ENCODE measurements at regions not wholly inside any gene's neighbourhood (a gene's known extent, or its start where the extent isn't known, plus 50 kb on each side); places are given as distances from the start of the nearest gene placed in this dataset.
"Not testable (repeated sequence)": the region's sequence is repeated elsewhere in the genome, so short reads cannot be mapped to it uniquely, and the experiment has no call there.

DNA sequence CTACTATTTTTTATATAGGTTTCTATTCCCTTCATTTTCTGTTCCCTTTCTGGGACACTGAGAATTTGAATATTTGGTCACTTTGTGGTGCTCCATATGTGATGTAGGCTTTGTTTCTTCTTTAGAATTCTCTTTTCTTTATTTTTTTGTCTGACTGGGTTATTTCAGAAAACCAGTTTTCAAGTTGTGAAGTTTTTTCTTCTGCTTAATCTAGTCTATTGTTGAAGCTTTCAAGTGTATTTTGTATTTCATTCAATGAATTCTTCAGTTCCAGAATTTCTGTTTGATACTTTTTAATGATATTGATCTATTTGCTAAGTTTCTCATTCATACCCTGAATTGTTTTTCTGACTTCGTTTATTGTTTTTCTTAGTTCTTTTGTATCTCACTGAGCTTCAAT lies 96.2 kb upstream of the HAND2 start:
- DNase-seq (ENCODE audit: low read depth, low spot score): no peak

DNA sequence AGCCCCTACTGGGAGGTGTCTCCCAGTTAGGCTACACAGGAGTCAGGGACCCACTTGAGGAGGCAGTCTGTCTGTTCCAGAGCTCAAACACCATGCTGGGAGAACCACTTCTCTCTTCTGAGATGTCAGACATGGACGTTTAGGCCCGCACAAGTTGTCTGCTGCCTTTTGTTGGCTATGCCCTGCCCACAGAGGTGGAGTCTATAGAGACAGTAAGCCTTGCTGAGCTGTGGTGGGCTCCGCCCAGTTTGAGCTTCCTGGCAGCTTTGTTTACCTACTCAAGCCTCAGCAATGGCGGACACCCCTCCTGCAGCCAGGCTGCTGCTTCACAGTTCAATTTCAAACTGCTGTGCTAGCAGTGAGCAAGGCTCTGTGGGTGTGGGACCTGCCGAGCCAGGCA lies 88.6 kb upstream of the HAND2 start:
- DNase-seq (ENCODE audit: low read depth, low spot score): not testable (repeated sequence)

DNA sequence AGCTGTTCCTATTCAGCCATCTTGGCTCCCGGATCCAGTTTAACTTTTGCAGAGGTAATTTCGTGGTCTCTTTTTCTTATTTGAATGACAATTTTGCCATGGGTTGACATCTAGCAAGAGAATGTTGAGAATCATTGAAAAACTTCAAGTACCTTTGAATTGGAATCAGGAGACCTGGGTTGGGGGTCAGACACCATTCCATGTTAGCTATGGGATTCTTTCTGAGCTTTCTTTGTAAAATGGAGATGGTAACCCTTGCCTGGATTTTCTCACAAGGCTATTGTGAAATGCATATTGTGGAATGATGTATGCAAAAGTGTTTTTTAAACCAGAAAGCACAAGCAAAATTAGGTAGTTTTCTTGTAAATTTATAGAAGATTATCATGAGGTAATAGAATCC lies 79.1 kb upstream of the HAND2 start:
- DNase-seq (ENCODE audit: low read depth, low spot score): no peak

DNA sequence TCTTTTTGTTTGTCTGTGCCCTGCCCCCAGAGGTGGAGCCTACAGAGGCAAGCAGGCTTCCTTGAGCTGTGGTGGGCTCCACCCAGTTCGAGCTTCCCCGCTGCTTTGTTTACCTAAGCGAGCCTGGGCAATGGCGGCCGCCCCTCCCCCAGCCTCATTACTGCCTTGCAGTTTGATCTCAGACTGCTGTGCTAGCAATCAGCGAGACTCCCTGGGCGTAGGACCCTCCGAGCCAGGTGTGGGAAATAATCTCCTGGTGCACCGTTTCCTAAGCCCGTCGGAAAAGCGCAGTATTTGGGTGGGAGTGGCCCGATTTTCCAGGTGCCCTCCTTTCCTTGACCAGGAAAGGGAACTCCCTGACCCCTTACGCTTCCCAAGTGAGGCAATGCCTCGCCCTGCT lies 78.6 kb upstream of the HAND2 start:
- DNase-seq (ENCODE audit: low read depth, low spot score): not testable (repeated sequence)

GRCh38 chr4:173591760-173592159 lies 61.7 kb upstream of the HAND2 start:
- no peak for DNase-seq (ENCODE audit: low read depth, low spot score)

- no peak for DNase-seq (ENCODE audit: low read depth, low spot score)
These were observed 60.7 kb upstream of the HAND2 start for GRCh38 chr4:173590697-173591096.

DNA sequence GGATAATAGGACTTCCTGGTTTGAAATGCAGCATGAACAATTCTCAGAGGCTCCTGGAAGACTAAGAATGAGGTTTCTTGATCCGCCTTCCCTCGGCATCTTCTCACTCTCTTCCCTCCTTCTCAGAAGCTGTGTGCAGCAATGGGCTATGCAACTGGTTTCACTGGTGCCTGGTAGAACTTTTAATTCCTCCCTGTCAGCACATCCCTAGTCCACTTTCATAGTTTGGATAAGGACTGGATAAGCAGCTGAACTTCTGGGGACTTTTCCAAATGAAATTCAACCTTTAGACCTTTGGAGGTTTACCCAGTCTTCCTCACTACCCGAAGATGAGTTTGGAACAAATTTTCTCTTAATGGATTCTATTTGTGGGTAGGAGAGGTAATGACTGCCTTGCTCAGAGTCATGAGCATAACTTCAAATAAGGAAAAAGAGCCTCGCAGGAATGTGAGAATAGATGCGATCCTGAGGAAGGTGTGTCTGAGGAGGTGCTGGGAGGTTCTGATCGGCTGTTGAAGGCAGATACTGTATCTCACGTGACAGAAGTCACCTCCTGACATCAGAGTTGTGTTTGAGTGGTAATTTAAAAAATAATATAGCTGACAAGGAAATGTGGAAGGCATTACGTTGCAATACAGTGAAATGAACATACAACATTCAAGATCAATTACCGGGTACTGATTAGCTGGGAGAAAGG lies 56.0 kb upstream of the HAND2 start:
- no peak for DNase-seq (ENCODE audit: low read depth, low spot score)

DNA sequence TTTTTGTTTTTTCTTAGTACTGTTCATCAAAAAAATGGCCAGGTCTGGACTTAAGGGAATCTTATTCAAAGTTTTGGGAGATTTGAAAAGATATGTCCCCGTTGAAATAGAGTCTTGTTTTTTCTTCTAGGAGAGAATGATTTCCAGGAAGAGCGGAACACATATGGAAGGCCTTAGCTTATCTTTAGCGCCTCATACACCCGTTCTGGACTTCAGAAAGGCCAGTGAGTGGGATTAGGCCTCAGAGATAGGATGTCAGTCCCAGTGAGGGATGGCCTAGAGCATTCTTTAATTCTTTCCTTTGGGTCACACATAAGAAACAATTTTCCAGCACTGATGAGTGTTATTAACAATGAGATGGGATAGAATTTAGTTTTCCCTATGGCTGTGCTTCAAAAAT lies 54.5 kb upstream of the HAND2 start:
- DNase-seq (ENCODE audit: low read depth, low spot score): no peak
